ENCODE measurements at regions not wholly inside any gene's neighbourhood (a gene's known extent, or its start where the extent isn't known, plus 50 kb on each side); places are given as distances from the start of the nearest gene placed in this dataset.

DNA sequence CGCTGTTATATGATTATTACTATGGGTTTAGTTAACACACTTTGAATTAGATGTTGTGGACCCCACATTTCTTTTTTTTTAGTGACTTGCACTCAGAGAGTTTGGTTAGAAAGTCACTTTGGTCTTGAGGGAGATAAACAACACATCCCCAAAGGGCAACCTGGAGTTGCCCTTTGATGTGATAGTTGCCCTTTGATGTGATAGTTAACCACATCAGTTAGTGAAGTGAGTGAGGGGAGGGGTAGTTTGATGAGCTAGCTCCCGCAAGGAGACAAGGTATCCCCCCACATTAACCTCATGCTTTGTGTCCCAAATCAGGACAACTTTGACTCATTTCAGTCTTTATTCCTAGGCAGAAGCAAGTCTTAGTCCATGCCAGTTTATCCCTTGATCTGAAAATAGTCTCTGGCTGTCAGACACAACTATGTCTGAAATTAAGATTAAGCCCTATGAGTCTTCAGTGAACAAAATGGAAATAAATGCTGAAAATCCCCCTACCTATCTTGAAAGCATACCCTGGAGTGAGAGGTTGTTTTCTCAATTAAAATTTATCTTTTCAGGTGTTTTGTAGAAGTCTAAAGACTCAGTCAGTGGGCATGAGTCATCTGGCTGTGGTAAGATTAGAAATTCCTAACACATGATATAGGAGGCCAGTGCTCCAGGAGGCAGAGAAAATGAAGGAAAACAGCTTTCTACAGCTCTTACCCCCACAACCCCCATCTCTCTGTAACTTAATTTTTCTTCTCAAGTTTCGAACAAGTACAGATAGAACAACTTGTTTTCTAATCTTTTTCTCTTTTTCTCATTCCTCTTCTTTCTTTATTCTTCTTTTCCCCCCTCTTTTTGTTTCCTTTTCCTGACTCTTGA, 208.9 kb upstream of the DMRTA1 start:
- Histone ChIP-seq H3K9me3 (no peaks in the 10 kb centered on the region), H3K4me3 (no peak overlapping the region), H3K36me3 (replicated peaks) (no peaks in the 10 kb centered on the region), H3K27me3 (ENCODE audit: low read depth) (no peaks in the 10 kb centered on the region), H3K4me1 (peaks cover 19% of the 10 kb centered on the region)
- in situ Hi-C loops (cut with MboI; ENCODE audit: low sequenced_read_pairs) = loop anchor here (25.0 kb wide), 1 partner anchor 225 kb away; the partner anchor contains the start of gene CDKN2B
- no peak for DNase-seq (ENCODE audit: low spot score in 2 of 2)

DNA sequence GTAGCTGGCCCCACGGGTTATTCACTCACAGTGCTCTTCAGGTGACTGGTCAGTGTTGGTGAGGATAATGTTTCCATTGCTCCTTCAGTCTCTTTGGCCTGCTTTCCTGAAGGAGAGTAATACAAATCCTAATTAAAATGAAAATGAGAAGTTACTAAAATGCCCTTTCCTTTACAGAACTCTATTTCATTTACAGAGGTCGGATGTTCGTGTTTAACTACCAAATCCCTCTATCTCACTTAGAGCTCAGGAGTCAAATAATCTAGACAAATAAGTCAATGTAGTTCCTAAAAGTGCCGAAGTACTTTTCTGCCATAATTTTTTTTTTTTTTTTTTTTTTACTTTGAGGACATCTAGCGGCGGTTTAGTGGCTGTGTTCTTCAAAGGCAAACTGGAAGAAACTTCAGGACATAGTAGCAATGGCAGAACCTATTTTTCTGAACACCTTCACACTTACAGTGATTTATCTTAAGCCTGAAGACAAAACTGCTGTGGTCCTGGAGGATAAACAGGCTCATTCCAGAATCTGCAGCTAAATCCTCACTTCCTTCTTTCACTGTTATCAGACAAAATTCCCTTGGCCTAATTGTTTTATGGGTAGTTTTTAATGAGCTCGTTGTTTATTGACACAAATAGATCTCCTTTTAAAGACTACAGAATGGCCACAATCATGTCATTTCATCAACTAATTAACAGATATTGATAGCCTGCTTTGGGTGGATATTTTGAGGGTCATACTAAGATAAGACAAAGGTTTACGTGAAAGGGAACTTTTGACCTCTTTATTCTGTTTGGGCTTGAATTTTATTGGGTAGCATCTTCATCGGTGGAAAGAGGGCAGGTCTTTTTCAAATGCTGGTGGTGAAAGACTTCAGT, 207.6 kb upstream of the DMRTA1 start:
- peak in 1 of 2 experiments; percentile 70 for DNase-seq (ENCODE audit: low spot score in 2 of 2)
- Histone ChIP-seq H3K9me3 (no peaks in the 10 kb centered on the region), H3K27me3 (ENCODE audit: low read depth) (no peaks in the 10 kb centered on the region), H3K36me3 (replicated peaks) (no peaks in the 10 kb centered on the region), H3K4me3 (no peak overlapping the region), H3K4me1 (peaks cover 19% of the 10 kb centered on the region)
- in situ Hi-C loops (cut with MboI; ENCODE audit: low sequenced_read_pairs) = loop anchor here (25.0 kb wide), 1 partner anchor 227 kb away; the partner anchor contains the start of gene CDKN2B

DNA sequence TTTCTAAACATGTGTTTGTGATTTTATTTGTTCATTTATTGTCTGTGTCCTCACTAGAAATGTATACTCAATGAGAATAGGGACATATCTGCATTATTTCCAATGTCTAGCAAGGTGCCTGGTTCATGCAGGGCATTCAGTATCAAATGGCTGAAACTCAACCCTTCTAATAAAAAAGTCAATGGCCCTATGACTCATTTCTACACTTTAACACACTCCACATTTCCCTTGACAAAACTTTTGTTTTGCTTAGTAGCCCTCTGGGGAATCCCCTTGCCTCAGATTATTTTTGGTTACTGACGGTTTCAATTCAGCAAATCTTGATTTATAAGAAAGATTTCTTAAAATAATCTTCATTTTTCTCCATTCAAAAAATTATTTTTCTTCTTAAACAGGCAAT, 206.0 kb upstream of the DMRTA1 start:
- Histone ChIP-seq H3K27me3 (ENCODE audit: low read depth) (no peaks in the 10 kb centered on the region), H3K36me3 (replicated peaks) (no peaks in the 10 kb centered on the region), H3K9me3 (no peaks in the 10 kb centered on the region), H3K4me3 (no peak overlapping the region), H3K4me1 (peaks cover 19% of the 10 kb centered on the region)
- in situ Hi-C loops (cut with MboI; ENCODE audit: low sequenced_read_pairs) = loop anchor here (25.0 kb wide), 1 partner anchor 228 kb away; the partner anchor contains the start of gene CDKN2B
- DNase-seq (ENCODE audit: low spot score in 2 of 2) = peak in 1 of 2 experiments; percentile 44

DNA sequence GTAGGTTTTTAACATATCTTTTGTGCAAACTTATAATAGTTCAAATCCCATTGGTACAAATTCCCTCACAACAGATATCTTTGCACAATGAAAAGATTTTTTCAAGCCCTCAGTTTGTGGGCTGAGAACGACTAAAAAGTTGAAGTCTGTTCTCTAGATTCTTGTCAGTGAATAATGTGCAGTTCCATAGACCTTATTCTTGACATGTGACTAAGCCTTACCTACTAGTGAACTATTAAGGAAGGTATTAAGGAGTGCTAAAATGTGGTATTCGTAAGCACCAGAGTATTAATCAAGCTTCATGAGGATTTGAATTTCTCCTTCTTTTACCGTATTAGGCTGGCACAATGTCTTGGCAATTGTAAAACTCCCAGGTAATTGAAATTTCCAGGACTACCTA, 205.6 kb upstream of the DMRTA1 start:
- no peak overlapping the region for H3K4me3 ChIP-seq
- DNase-seq (ENCODE audit: low spot score in 2 of 2) = no peak
- in situ Hi-C loops (cut with MboI; ENCODE audit: low sequenced_read_pairs) = loop anchor here (25.0 kb wide), 1 partner anchor 229 kb away; the partner anchor contains the start of gene CDKN2B
- peaks cover 19% of the 10 kb centered on the region for H3K4me1 ChIP-seq
- no peaks in the 10 kb centered on the region for H3K36me3 ChIP-seq (replicated peaks)
- H3K9me3 ChIP-seq = no peaks in the 10 kb centered on the region
- peaks cover 1% of the 10 kb centered on the region; the same call in 1 of the 2 replicates for H3K27me3 ChIP-seq (ENCODE audit: low read depth)

DNA sequence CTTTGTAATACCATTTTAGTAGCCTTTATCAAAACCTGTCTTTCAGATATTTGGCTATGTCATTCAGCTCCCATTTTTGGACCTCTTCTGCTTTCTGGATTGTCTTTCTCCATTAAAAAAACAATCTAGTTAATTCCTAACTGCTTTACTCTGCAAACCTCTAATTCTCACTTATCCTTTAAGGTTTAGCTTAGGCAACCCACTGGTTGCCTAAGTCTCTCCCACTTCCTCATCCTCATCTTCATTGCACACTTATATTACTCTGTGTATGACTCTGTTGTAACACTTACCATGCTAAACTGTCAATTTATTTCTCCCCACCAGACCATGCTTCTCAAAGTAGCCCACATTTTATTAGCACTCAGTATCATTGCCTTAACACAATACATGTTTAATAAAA, 205.0 kb upstream of the DMRTA1 start:
- DNase-seq (ENCODE audit: low spot score in 2 of 2) = no peak
- Histone ChIP-seq H3K4me1 (peaks cover 19% of the 10 kb centered on the region), H3K9me3 (no peaks in the 10 kb centered on the region), H3K4me3 (no peak overlapping the region), H3K36me3 (replicated peaks) (no peaks in the 10 kb centered on the region), H3K27me3 (ENCODE audit: low read depth) (peaks cover 2% of the 10 kb centered on the region; the same call in 1 of the 2 replicates)
- in situ Hi-C loops (cut with MboI; ENCODE audit: low sequenced_read_pairs) = loop anchor here (25.0 kb wide), 1 partner anchor 229 kb away; the partner anchor contains the start of gene CDKN2B

DNA sequence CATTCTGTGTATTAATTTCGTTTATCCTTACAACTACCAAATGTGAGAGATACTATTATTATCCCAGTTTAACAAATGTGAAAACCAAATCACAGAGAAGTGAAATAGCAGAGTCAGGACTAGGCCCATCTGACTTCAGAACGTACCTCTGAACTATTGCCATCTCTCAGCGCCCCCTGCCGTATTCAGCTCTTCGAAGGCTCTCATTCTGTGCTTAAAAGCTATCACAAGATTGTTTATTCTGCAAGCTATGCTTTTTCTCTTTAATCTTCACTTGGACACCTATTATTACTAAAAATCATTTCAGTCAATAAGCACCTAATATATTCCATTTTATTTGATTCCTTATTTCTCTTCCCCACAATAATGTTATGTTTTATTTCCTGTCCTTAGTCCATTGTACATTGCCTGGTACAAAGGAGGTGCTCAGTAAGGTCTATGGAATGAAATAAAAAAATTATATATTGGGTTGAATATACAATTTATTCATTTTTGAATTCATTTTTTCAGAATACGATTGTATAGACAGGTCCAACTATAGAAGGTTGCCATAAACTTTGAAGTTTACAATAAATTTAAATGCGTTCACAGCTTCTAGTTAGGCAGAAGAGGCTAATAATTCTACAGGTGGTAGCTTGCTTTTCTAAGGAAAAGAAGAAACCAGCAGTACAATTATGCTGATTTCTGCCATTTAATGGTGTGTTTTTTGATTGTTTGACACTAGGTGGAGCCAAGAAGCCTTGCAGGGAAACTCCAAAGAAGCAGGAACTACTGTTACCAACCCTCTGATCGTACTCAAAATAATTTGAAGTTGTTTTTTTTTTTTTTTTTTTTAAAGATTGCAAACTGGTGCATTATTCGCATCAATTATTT, 202.2 kb upstream of the DMRTA1 start:
- Histone ChIP-seq H3K36me3 (replicated peaks) (no peaks in the 10 kb centered on the region), H3K4me3 (no peak overlapping the region), H3K9me3 (no peaks in the 10 kb centered on the region), H3K4me1 (peaks cover 13% of the 10 kb centered on the region), H3K27me3 (ENCODE audit: low read depth) (peaks cover 2% of the 10 kb centered on the region; the same call in 1 of the 2 replicates)
- DNase-seq (ENCODE audit: low spot score in 2 of 2) = peak; percentile 53 to 73
- in situ Hi-C loops (cut with MboI; ENCODE audit: low sequenced_read_pairs) = loop anchor here (25.0 kb wide), 1 partner anchor 232 kb away; the partner anchor contains the start of gene CDKN2B

DNA sequence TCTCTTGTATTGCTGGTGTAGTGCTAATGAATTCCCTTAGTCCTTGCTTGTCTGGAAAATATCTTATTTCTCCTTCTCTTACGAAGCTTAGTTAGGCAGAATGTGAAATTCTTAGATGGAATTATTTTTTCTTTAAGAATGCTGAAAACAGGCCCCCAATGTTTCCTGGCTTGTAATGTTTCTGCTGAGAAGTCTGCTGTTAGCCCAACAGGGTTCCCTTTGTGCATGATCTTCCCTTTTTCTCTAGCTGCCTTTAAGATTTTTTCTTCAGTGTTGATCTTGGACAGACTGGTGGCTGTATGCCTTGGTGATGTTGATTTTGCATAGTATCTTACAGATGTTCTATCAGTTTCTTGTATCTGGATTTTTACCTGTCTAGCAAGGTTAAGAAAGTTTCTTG, 191.3 kb upstream of the DMRTA1 start:
- no peak for DNase-seq (ENCODE audit: low spot score in 2 of 2)
- peaks cover 4% of the 10 kb centered on the region; the same call in 1 of the 2 replicates for H3K27me3 ChIP-seq (ENCODE audit: low read depth)
- in situ Hi-C loops (cut with MboI; ENCODE audit: low sequenced_read_pairs) = no loop called here
- no peaks in the 10 kb centered on the region for H3K4me1 ChIP-seq
- no peaks in the 10 kb centered on the region for H3K36me3 ChIP-seq (replicated peaks)
- H3K4me3 ChIP-seq = no peak overlapping the region
- H3K9me3 ChIP-seq = no peaks in the 10 kb centered on the region

DNA sequence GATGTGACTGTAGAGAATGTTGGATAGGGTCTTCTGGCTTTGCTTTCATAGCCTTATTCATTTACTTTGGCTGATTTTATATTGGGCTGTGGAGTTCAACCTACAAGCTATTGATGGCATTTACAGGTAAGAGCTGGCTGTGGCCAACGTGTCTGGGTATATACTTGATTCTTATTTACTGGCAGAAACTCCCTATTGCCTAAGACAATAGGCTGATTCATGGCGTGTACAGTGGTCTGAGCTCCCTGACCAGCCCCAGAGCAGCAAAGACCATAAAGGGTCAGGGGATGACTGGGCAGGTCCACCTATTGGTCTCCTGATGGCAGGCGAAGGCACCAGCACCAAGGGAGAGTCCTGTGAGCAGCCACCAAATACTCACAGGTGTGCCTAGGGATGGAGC, 190.2 kb upstream of the DMRTA1 start:
- Histone ChIP-seq H3K9me3 (no peaks in the 10 kb centered on the region), H3K4me3 (no peak overlapping the region), H3K27me3 (ENCODE audit: low read depth) (peaks cover 4% of the 10 kb centered on the region; the same call in 1 of the 2 replicates), H3K36me3 (replicated peaks) (no peaks in the 10 kb centered on the region), H3K4me1 (no peaks in the 10 kb centered on the region)
- no peak for DNase-seq (ENCODE audit: low spot score in 2 of 2)
- in situ Hi-C loops (cut with MboI; ENCODE audit: low sequenced_read_pairs) = no loop called here

DNA sequence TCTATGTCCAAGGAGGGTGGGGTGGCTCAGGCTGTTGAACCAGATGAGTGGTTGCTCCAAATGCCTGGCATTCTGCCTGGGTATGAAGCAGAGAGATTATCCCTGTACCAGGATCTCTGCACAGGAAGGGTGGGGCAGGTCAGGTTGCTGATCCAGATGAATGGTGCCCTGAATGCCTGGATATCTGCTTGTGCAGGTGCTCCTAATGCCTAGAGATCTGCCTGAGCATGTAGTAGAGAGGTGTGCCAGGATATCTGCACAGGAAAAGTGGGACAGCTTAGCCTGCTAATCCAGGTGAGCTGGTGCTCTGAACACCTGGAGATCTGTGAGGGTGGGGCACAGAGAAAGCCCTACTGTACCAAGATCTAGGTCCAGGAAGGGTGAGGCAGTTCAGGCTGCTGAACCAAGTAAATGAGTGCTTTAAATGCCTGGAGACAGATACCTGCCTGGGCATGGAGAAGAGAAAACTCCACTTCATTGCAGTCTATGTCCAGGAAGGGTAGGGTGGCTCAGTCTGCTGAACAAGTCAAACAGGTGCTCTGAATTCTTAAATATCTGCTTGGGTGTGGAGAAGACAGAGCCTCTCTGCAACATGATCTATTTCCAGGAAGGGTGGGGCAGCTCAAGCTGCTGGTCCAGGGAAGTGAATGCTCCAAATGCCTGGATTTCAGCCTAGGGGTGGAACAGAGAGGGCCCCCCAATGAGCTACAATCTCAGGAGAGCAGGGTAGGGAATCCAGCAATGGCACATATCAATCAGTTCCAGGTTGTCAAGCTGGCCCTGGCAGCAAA, 189.4 kb upstream of the DMRTA1 start:
- H3K4me1 ChIP-seq = no peaks in the 10 kb centered on the region
- no peak for DNase-seq (ENCODE audit: low spot score in 2 of 2)
- H3K4me3 ChIP-seq = no peak overlapping the region
- peaks cover 4% of the 10 kb centered on the region; the same call in 1 of the 2 replicates for H3K27me3 ChIP-seq (ENCODE audit: low read depth)
- in situ Hi-C loops (cut with MboI; ENCODE audit: low sequenced_read_pairs) = no loop called here
- no peaks in the 10 kb centered on the region for H3K36me3 ChIP-seq (replicated peaks)
- no peaks in the 10 kb centered on the region for H3K9me3 ChIP-seq

DNA sequence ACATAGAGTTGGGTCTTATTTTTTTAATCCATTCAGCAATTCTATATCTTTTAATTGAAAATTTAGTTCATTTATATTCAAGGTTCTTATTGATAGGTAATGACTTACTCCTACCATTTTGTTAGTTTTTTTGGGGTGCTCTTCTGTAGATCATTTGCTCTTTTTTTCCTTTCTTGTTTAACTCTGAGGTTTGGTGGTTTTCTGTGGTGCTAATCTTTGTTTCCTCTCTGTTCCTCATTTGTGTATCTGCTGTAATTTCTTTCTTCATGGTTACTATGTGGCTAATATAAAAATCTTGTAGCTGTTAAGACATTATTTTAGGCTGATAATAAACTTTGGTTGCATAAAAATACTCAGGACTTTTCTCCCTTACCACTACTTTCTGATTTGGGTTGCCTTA, 181.6 kb upstream of the DMRTA1 start:
- no peaks in the 10 kb centered on the region for H3K36me3 ChIP-seq (replicated peaks)
- in situ Hi-C loops (cut with MboI; ENCODE audit: low sequenced_read_pairs) = no loop called here
- no peaks in the 10 kb centered on the region for H3K9me3 ChIP-seq
- DNase-seq (ENCODE audit: low spot score in 2 of 2) = no peak
- peaks cover 4% of the 10 kb centered on the region; the same call in 1 of the 2 replicates for H3K27me3 ChIP-seq (ENCODE audit: low read depth)
- H3K4me1 ChIP-seq = no peaks in the 10 kb centered on the region
- H3K4me3 ChIP-seq = no peak overlapping the region

DNA sequence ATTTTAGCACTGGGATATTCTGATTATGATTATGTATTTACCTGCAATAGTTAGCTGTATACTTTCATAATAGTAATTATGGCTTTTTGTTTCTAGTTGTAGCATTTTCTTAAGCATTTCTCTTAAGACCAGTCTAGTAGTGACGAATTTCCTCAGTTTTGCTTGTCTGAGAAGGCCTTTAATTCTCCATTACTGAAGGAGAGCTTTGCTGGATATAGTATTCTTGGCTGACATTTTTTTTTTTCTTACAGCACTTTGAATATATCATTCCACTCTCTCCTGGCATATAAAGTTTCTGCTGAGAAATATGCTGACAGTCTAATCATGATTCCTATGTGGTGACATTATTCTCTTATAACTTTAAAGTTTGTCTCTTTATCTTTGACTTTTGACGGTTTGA, 181.1 kb upstream of the DMRTA1 start:
- Histone ChIP-seq H3K36me3 (replicated peaks) (no peaks in the 10 kb centered on the region), H3K9me3 (no peaks in the 10 kb centered on the region), H3K27me3 (ENCODE audit: low read depth) (peaks cover 4% of the 10 kb centered on the region; the same call in 1 of the 2 replicates), H3K4me1 (no peaks in the 10 kb centered on the region), H3K4me3 (no peak overlapping the region)
- in situ Hi-C loops (cut with MboI; ENCODE audit: low sequenced_read_pairs) = no loop called here
- DNase-seq (ENCODE audit: low spot score in 2 of 2) = no peak

DNA sequence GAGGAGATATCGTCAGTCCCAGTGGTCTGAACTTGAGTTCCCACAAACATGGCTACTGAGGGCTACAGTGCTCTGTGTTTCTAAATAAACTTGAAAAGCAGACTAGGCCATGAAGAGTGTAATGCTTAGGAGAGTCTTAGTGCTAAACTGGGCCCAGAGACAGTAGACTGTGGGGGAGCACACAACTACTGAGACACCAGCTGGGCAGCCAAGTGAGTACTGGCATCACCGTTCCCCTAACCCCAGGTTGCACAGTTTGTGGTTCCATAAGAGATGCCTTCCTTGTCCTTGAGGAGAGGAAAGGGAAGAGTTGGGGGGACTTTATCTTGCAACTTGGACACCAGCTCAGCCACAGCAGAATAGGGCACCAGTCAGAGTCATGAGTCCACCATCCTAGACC, 172.1 kb upstream of the DMRTA1 start:
- H3K4me1 ChIP-seq = peaks cover 9% of the 10 kb centered on the region
- H3K4me3 ChIP-seq = no peak overlapping the region
- DNase-seq (ENCODE audit: low spot score in 2 of 2) = no peak
- no peaks in the 10 kb centered on the region for H3K36me3 ChIP-seq (replicated peaks)
- in situ Hi-C loops (cut with MboI; ENCODE audit: low sequenced_read_pairs) = no loop called here
- H3K27me3 ChIP-seq (ENCODE audit: low read depth) = no peaks in the 10 kb centered on the region
- H3K9me3 ChIP-seq = no peaks in the 10 kb centered on the region
